Transverse colon (tissue), 4 donors: ENCODE measurements at regions not wholly inside any gene's neighbourhood (a gene's known extent, or its start where the extent isn't known, plus 50 kb on each side); places are given as distances from the start of the nearest gene placed in this dataset.

Experiments used
- CTCF ChIP-seq, 5 experiments: fragments of 200-600 bp in 3 of 5; fragments of 450-650 bp in 2 of 5; sonication (generic) in 3 of 5; IDR thresholded peaks; 1 replicate in 2 of 5; 2 replicates in 3 of 5; pipeline ENCODE4 v1.5.1; 2016 to 2017; ENCODE audit warnings: antibody characterized with exemption in 5 of 5, inconsistent platforms in 3 of 5, mild to moderate bottlenecking in 2 of 5, moderate library complexity in 1 of 5
- EP300 ChIP-seq: sonication (generic); formaldehyde crosslinking; IDR thresholded peaks from one replicate; pipeline ENCODE4 v1.6.1; 2017; ENCODE audit warnings: antibody characterized with exemption, low read depth
- POLR2A ChIP-seq: fragments of 450-650 bp; IDR thresholded peaks from one replicate; pipeline ENCODE4 v1.6.1; 2016; ENCODE audit warnings: antibody characterized with exemption, mild to moderate bottlenecking, moderate library complexity
- POLR2AphosphoS5 ChIP-seq, 3 donors: sonication (generic); formaldehyde crosslinking; IDR thresholded peaks; one replicate each; pipeline ENCODE4 v1.6.1; 2016; ENCODE audit warnings: antibody characterized with exemption in 3 of 3

- TF ChIP-seq POLR2AphosphoS5 (IDR thresholded peaks at IDR 0.05) (no peak), POLR2A (no peak), CTCF (IDR thresholded peaks at IDR 0.05) (no peak), EP300 (no peak)
These were observed 259.9 kb downstream of the IRF8 start for GRCh38 chr16:86158688-86159360.
